Common myeloid progenitor, CD34-positive (primary cell): ENCODE measurements at regions not wholly inside any gene's neighbourhood (a gene's known extent, or its start where the extent isn't known, plus 50 kb on each side); places are given as distances from the start of the nearest gene placed in this dataset.

ENCODE experiments used
- CTCF ChIA-PET: fragments of 350-600 bp; sonication (Branson Sonifier 250); formaldehyde crosslinking; loops from one replicate; lab custom pipeline; 2021; ENCODE audit warnings: antibody characterized with exemption; lab: Charles Lee
- POLR2A ChIA-PET: fragments of 350-600 bp; sonication (Branson Sonifier 250); formaldehyde crosslinking; loops from one replicate; lab custom pipeline; 2021; ENCODE audit warnings: antibody characterized with exemption; lab: Charles Lee
- DNase-seq, 3 donors: peaks; one replicate each; pipeline versions ENCODE4 v3.0.0 to v3.0.0-alpha.2; 2013
- H3K27ac ChIP-seq, 2 experiments: 1 replicate in 1 of 2; 2 replicates in 1 of 2; pipeline ENCODE4 v1.7.0; 2013; ENCODE audit warnings: inconsistent platforms in 2 of 2, low read length in 2 of 2, mild to moderate bottlenecking in 2 of 2, low read depth in 1 of 2, moderate library complexity in 1 of 2; ENCODE audit not compliant: severe bottlenecking in 2 of 2, insufficient read depth in 1 of 2, poor library complexity in 1 of 2
- H3K27me3 ChIP-seq, 5 experiments: replicated peaks in 2 of 5; 1 replicate in 3 of 5; 2 replicates in 2 of 5; pipeline versions ENCODE4 v1.6.1 to v1.7.0; 2013; ENCODE audit warnings: low read length in 4 of 5, mild to moderate bottlenecking in 2 of 5, moderate library complexity in 2 of 5, inconsistent platforms in 1 of 5; ENCODE audit not compliant: insufficient read depth in 5 of 5, control insufficient read depth in 4 of 5
- H3K36me3 ChIP-seq, 4 experiments: 1 replicate in 2 of 4; 2 replicates in 2 of 4; pipeline versions ENCODE4 v1.6.1 to v1.7.0; 2013; ENCODE audit warnings: low read length in 3 of 4, control low read depth in 1 of 4, mild to moderate bottlenecking in 1 of 4; ENCODE audit not compliant: control insufficient read depth in 4 of 4, insufficient read depth in 4 of 4
- H3K4me1 ChIP-seq, 4 experiments: 1 replicate in 3 of 4; 2 replicates in 1 of 4; pipeline versions ENCODE4 v1.6.1 to v1.7.1; 2013; ENCODE audit warnings: low read length in 3 of 4, mild to moderate bottlenecking in 3 of 4, control low read depth in 1 of 4, inconsistent platforms in 1 of 4, moderate library complexity in 1 of 4; ENCODE audit not compliant: control insufficient read depth in 4 of 4, insufficient read depth in 4 of 4; ENCODE audit errors: control extremely low read depth in 1 of 4
- H3K4me3 ChIP-seq, 7 experiments: 1 replicate in 4 of 7; 2 replicates in 3 of 7; pipeline versions ENCODE4 v1.5.1 to v1.7.0; 2013; ENCODE audit warnings: mild to moderate bottlenecking in 7 of 7, low read length in 6 of 7, moderate library complexity in 6 of 7, inconsistent platforms in 2 of 7, low read depth in 2 of 7, control low read depth in 1 of 7; ENCODE audit not compliant: insufficient read depth in 4 of 7, control insufficient read depth in 1 of 7; ENCODE audit errors: extremely low read depth in 1 of 7
- H3K9me3 ChIP-seq, 5 experiments: 1 replicate in 4 of 5; 2 replicates in 1 of 5; pipeline versions ENCODE4 v1.6.1 to v1.7.1; 2013; ENCODE audit warnings: low read length in 4 of 5, mild to moderate bottlenecking in 2 of 5, inconsistent platforms in 1 of 5, low read depth in 1 of 5, moderate library complexity in 1 of 5; ENCODE audit not compliant: control insufficient read depth in 4 of 5, insufficient read depth in 2 of 5; ENCODE audit errors: control extremely low read depth in 1 of 5
- WGBS: methylation state at CpG from one replicate; pipeline ENCODE4 v1.1.5; 2013; ENCODE audit not compliant: insufficient coverage; 5-methylcytosine and 5-hydroxymethylcytosine counted together

- Histone ChIP-seq H3K4me3 (no peak overlapping the region), H3K27me3 (no peaks in the 10 kb centered on the region), H3K27ac (no peak overlapping the region), H3K36me3 (no peaks in the 10 kb centered on the region), H3K9me3 (peaks cover 0 to 2% (median 0%) of the 10 kb centered on the region in 5 experiments), H3K4me1 (no peaks in the 10 kb centered on the region)
- no peak for DNase-seq
- ChIA-PET CTCF (no interaction called here), POLR2A (no interaction called here)
- WGBS = 100% methylated on average over 3 of the region's 5 CpGs
Measured at GRCh38 chr3:104785947-104786346, 580.8 kb upstream of the ALCAM start.

GRCh38 chr3:104787306-104787705, 579.4 kb upstream of the ALCAM start:
- POLR2A ChIA-PET = no interaction called here
- no peak overlapping the region for H3K4me3 ChIP-seq

DNA sequence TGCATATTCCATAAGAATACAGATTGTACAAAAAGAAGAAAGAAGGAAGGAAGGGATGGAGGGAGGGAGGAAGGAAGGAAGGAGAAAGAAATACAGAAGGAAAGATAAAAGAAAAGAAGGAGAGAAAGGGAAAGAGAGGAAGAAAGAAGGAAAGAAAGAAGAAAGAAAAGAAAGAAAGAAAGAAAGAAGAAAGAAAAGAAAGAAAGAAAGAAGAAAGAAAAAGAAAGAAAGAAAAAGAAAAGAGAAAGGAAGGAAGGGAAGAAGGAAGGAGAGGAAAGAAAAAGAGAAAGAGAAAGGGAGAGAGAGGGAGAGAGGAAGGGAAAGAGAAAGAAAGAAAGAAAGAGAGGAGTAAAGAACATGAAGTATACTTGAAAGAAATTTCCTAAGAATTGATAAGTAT, 577.9 kb upstream of the ALCAM start:
- no peak for DNase-seq
- H3K36me3 ChIP-seq = no peaks in the 10 kb centered on the region
- no peaks in the 10 kb centered on the region for H3K4me1 ChIP-seq
- no peak overlapping the region for H3K27ac ChIP-seq
- H3K4me3 ChIP-seq = no peak overlapping the region
- POLR2A ChIA-PET = no interaction called here
- CTCF ChIA-PET = no interaction called here
- H3K9me3 ChIP-seq = peaks cover 0 to 2% (median 0%) of the 10 kb centered on the region in 5 experiments
- no peaks in the 10 kb centered on the region for H3K27me3 ChIP-seq

More at GRCh38 chr3:104787306-104787705, 579.4 kb upstream of the ALCAM start:
- Histone ChIP-seq H3K27ac (no peak overlapping the region), H3K4me1 (no peaks in the 10 kb centered on the region), H3K27me3 (no peaks in the 10 kb centered on the region), H3K9me3 (peaks cover 0 to 2% (median 0%) of the 10 kb centered on the region in 5 experiments), H3K36me3 (no peaks in the 10 kb centered on the region)
- DNase-seq = no peak
- CTCF ChIA-PET = no interaction called here

DNA sequence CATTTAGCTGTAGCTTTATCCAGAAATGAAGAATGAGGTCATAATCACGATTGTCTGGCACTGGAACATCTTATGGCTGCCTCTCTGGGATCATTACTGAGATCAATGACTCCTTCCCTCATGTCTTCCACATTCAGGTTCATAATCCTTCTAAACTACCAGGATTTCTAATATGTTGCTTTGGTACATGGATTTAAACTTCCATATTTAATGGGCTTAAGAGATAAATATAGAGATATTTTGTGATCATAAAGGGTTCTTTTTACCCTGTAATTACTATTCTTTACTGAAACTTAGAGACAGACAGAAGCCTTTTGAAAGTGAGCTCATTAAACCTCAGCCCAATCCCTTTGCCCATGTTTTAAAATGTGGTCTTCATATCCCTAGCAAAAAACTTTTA, 575.4 kb upstream of the ALCAM start:
- ChIA-PET CTCF (no interaction called here), POLR2A (no interaction called here)
- WGBS = 100% methylated on average over 1 of the region's 1 CpG
- Histone ChIP-seq H3K27ac (no peak overlapping the region), H3K4me3 (no peak overlapping the region), H3K4me1 (no peaks in the 10 kb centered on the region), H3K27me3 (no peaks in the 10 kb centered on the region), H3K9me3 (peaks cover 0 to 2% (median 0%) of the 10 kb centered on the region in 5 experiments), H3K36me3 (no peaks in the 10 kb centered on the region)
- DNase-seq = no peak

DNA sequence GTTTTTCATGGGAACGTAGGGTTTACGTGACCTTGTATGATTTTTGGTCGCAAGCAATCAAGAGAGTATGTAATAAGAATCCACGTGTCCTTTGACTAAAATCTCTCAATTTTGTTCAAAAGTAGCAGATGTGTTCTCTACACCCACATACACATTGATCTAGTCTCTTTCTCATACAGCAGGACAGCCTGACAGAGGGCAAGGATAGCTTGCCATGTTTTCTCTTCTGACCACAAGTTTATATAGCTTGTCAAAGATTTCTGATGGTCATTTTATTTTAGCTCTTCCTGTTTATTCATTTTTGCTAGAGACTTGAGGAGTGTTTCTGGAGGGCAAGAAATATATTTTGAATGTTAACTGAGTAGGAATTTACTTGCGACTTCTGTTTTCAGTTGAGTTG, 570.2 kb upstream of the ALCAM start:
- Histone ChIP-seq H3K4me3 (no peak overlapping the region), H3K9me3 (no peaks in the 10 kb centered on the region), H3K27me3 (no peaks in the 10 kb centered on the region), H3K4me1 (no peaks in the 10 kb centered on the region), H3K36me3 (no peaks in the 10 kb centered on the region), H3K27ac (no peak overlapping the region)
- CTCF ChIA-PET = no interaction called here
- no peak for DNase-seq
- WGBS = 100% methylated on average over 1 of the region's 5 CpGs
- POLR2A ChIA-PET = no interaction called here

- CTCF ChIA-PET = no interaction called here
- POLR2A ChIA-PET = no interaction called here
Measured at GRCh38 chr3:104805042-104805441, 561.7 kb upstream of the ALCAM start.

GRCh38 chr3:104805508-104805907, 561.2 kb upstream of the ALCAM start:
- H3K9me3 ChIP-seq = peaks cover 0 to 1% (median 0%) of the 10 kb centered on the region in 5 experiments
- ChIA-PET POLR2A (no interaction called here), CTCF (no interaction called here)
- no peak overlapping the region for H3K27ac ChIP-seq
- H3K27me3 ChIP-seq = no peaks in the 10 kb centered on the region
- H3K36me3 ChIP-seq = no peaks in the 10 kb centered on the region
- H3K4me3 ChIP-seq = peak overlapping the region in 1 of 7 experiments; percentile 2
- no peaks in the 10 kb centered on the region for H3K4me1 ChIP-seq
- WGBS = 93% methylated on average over 4 of the region's 5 CpGs
- DNase-seq = no peak

More at GRCh38 chr3:104805042-104805441, 561.7 kb upstream of the ALCAM start:
- Histone ChIP-seq H3K9me3 (peaks cover 0 to 1% (median 0%) of the 10 kb centered on the region in 5 experiments), H3K27ac (no peak overlapping the region), H3K36me3 (no peaks in the 10 kb centered on the region), H3K27me3 (no peaks in the 10 kb centered on the region), H3K4me1 (no peaks in the 10 kb centered on the region), H3K4me3 (peak overlapping the region in 1 of 7 experiments; percentile 2)
- no peak for DNase-seq
- 88% methylated on average over 2 of the region's 5 CpGs for WGBS
